Tibial nerve (tissue), 4 donors: ENCODE measurements at regions not wholly inside any gene's neighbourhood (a gene's known extent, or its start where the extent isn't known, plus 50 kb on each side); places are given as distances from the start of the nearest gene placed in this dataset.

ENCODE experiments used
- DNase-seq, 2 donors: peaks; one replicate each; pipeline ENCODE4 v3.0.0-alpha.2; 2019; ENCODE audit warnings: low spot score in 2 of 2
- H3K27ac ChIP-seq, 4 donors: fragments of 200-600 bp; sonication (generic) in 3 of 4; one replicate each; pipeline ENCODE4 v1.5.1; 2017 to 2019; ENCODE audit warnings: mild to moderate bottlenecking in 1 of 4
- H3K27me3 ChIP-seq, 2 donors: fragments of 200-600 bp; sonication (generic) in 1 of 2; one replicate each; pipeline versions ENCODE4 v1.5.1 to v1.6.0; 2017 to 2019
- H3K36me3 ChIP-seq, 3 donors: fragments of 200-600 bp; sonication (generic); one replicate each; pipeline ENCODE4 v1.5.1; 2018 to 2019
- H3K4me1 ChIP-seq, 4 donors: fragments of 200-600 bp; sonication (generic) in 3 of 4; one replicate each; pipeline ENCODE4 v1.5.1; 2017 to 2019
- H3K4me3 ChIP-seq, 4 donors: fragments of 200-600 bp; sonication (generic) in 3 of 4; one replicate each; pipeline ENCODE4 v1.5.1; 2017 to 2019; ENCODE audit warnings: mild to moderate bottlenecking in 1 of 4, moderate library complexity in 1 of 4
- H3K9me3 ChIP-seq, 4 donors: fragments of 200-600 bp; sonication (generic) in 3 of 4; one replicate each; pipeline ENCODE4 v1.5.1; 2017 to 2019
- CTCF ChIP-seq, 5 experiments: fragments of 200-600 bp in 3 of 5; fragments of 450-650 bp in 2 of 5; sonication (generic) in 3 of 5; IDR thresholded peaks; one replicate each; pipeline ENCODE4 v1.5.1; 2016 to 2019; ENCODE audit warnings: antibody characterized with exemption in 5 of 5, mild to moderate bottlenecking in 3 of 5, moderate library complexity in 2 of 5
- EP300 ChIP-seq, 2 donors: sonication (generic); formaldehyde crosslinking; IDR thresholded peaks; one replicate each; pipeline ENCODE4 v1.6.1; 2017; ENCODE audit warnings: antibody characterized with exemption in 2 of 2, mild to moderate bottlenecking in 1 of 2
- POLR2A ChIP-seq, 2 donors: fragments of 450-650 bp; IDR thresholded peaks; one replicate each; pipeline ENCODE4 v1.6.1; 2017; ENCODE audit warnings: antibody characterized with exemption in 2 of 2, mild to moderate bottlenecking in 2 of 2, moderate library complexity in 2 of 2
- WGBS, 2 donors: methylation state at CpG; one replicate each; pipeline ENCODE4 v1.1.5; 2018; 5-methylcytosine and 5-hydroxymethylcytosine counted together

- TF ChIP-seq CTCF (IDR thresholded peaks at IDR 0.05) (no peak), POLR2A (IDR thresholded peaks at IDR 0.05) (no peak), EP300 (IDR thresholded peaks at IDR 0.05) (no peak)
- H3K4me3 ChIP-seq, result no peak overlapping the region
- peaks cover 0 to 37% (median 4%) of the 10 kb centered on the region in 4 donors for H3K9me3 ChIP-seq
- H3K36me3 ChIP-seq, result no peaks in the 10 kb centered on the region
- no peaks in the 10 kb centered on the region for H3K4me1 ChIP-seq
- WGBS, 2 donors, result 90 to 100% methylated on average over 1 of the region's 1 CpG
- no peak for DNase-seq
- no peak overlapping the region for H3K27ac ChIP-seq
- H3K27me3 ChIP-seq, result no peaks in the 10 kb centered on the region
These were observed 324.9 kb downstream of the ZNF608 start for GRCh38 chr5:124421584-124421983.

DNA sequence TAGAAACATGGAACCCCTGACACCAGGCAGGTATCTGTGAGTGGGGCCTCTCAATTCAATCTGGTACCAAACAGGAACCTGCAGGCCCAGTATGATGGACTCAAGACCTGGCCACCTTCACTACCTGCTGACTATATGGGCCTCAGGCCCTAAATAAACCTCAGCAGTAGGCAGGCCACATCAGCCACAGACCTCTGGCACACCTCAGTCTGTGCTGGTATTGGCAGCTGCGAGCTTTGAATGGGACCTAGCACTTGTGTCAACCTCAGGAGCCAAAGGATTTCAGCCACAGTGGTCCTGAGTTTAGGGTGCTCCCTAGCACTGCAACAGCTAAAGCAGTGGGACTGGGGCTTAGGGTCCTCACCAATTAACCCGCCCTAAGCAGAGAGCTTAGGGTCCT is 325.5 kb downstream of the ZNF608 start:
- Histone ChIP-seq H3K27ac (no peak overlapping the region), H3K9me3 (peaks cover 0 to 37% (median 4%) of the 10 kb centered on the region in 4 donors), H3K36me3 (no peaks in the 10 kb centered on the region), H3K27me3 (no peaks in the 10 kb centered on the region), H3K4me3 (no peak overlapping the region), H3K4me1 (no peaks in the 10 kb centered on the region)
- TF ChIP-seq CTCF (IDR thresholded peaks at IDR 0.05) (no peak), POLR2A (IDR thresholded peaks at IDR 0.05) (no peak), EP300 (IDR thresholded peaks at IDR 0.05) (no peak)
- WGBS, 2 donors, result 50% methylated on average over 2 of the region's 2 CpGs
- DNase-seq, result no peak

- no peak for DNase-seq
- 84 to 87% methylated on average over 2 of the region's 2 CpGs for whole genome bisulfite sequencing, 2 donors
- H3K36me3 ChIP-seq, result no peaks in the 10 kb centered on the region
- no peak overlapping the region for H3K27ac ChIP-seq
- no peak for TF ChIP-seq CTCF (IDR thresholded peaks at IDR 0.05)
- TF ChIP-seq POLR2A (IDR thresholded peaks at IDR 0.05), result no peak
- no peak for TF ChIP-seq EP300 (IDR thresholded peaks at IDR 0.05)
- peaks cover 0 to 32% (median 4%) of the 10 kb centered on the region in 4 donors for H3K9me3 ChIP-seq
- H3K27me3 ChIP-seq, result no peaks in the 10 kb centered on the region
- no peaks in the 10 kb centered on the region for H3K4me1 ChIP-seq
- no peak overlapping the region for H3K4me3 ChIP-seq
These were observed 326.9 kb downstream of the ZNF608 start for GRCh38 chr5:124419531-124419930.

DNA sequence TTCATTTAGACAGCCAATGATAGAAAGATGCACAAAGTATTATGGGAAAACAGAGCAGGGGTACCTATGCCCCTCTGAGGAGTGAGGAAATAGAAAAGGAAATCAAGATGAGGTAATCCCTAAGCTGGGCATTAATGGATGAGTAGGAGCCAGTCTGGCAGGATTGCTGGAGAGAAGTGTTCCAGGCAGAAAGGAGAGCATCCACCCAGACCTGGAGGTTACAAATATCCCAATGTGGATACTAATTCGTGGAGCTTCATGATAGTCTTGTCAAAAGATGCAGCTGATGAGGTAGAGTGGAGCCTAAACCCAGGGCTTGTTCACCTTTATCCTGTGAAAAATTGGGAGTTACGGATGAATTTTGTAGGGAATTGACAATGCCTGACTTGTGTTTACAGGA is 328.0 kb downstream of the ZNF608 start:
- Histone ChIP-seq H3K27ac (no peak overlapping the region), H3K36me3 (no peaks in the 10 kb centered on the region), H3K4me1 (no peaks in the 10 kb centered on the region), H3K9me3 (peaks cover 0 to 21% (median 4%) of the 10 kb centered on the region in 4 donors), H3K4me3 (no peak overlapping the region), H3K27me3 (no peaks in the 10 kb centered on the region)
- DNase-seq, result no peak
- 89 to 90% methylated on average over 2 of the region's 2 CpGs for WGBS, 2 donors
- TF ChIP-seq CTCF (IDR thresholded peaks at IDR 0.05), result no peak
- TF ChIP-seq EP300 (IDR thresholded peaks at IDR 0.05), result no peak
- no peak for TF ChIP-seq POLR2A (IDR thresholded peaks at IDR 0.05)

DNA sequence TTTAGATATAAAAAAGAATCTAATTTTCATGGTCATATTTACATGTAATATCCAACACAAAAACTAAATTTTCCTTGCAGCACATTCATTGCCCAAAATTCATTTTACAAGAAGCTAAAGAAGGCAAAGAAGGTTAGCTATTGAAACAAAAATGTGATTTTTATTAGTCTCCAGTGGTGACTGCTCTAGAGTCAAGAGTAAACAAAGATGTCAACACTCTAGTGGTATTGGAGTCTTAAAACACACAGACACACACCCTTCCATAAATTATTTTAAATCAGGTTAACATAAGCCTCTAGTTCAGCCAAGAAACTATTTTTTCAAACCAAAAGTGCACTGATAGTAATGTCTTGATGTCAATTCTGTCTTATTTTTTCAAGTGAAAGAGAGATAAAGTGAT is 329.2 kb downstream of the ZNF608 start:
- H3K4me1 ChIP-seq, result no peaks in the 10 kb centered on the region
- DNase-seq, result no peak
- TF ChIP-seq EP300 (IDR thresholded peaks at IDR 0.05) (no peak), CTCF (IDR thresholded peaks at IDR 0.05) (no peak), POLR2A (IDR thresholded peaks at IDR 0.05) (no peak)
- H3K27me3 ChIP-seq, result no peaks in the 10 kb centered on the region
- peaks cover 0 to 10% (median 1%) of the 10 kb centered on the region in 4 donors for H3K9me3 ChIP-seq
- H3K27ac ChIP-seq, result no peak overlapping the region
- no peak overlapping the region for H3K4me3 ChIP-seq
- no peaks in the 10 kb centered on the region for H3K36me3 ChIP-seq
